GM12874 (cell line): ENCODE measurements at regions not wholly inside any gene's neighbourhood (a gene's known extent, or its start where the extent isn't known, plus 50 kb on each side); places are given as distances from the start of the nearest gene placed in this dataset.

Source experiments
- CTCF ChIP-seq: IDR thresholded peaks from 2 replicates; pipeline ENCODE4 v1.5.1; 2011; ENCODE audit warnings: low read depth, mild to moderate bottlenecking, control low read depth, low read length, moderate library complexity; ENCODE audit not compliant: insufficient read depth

DNA sequence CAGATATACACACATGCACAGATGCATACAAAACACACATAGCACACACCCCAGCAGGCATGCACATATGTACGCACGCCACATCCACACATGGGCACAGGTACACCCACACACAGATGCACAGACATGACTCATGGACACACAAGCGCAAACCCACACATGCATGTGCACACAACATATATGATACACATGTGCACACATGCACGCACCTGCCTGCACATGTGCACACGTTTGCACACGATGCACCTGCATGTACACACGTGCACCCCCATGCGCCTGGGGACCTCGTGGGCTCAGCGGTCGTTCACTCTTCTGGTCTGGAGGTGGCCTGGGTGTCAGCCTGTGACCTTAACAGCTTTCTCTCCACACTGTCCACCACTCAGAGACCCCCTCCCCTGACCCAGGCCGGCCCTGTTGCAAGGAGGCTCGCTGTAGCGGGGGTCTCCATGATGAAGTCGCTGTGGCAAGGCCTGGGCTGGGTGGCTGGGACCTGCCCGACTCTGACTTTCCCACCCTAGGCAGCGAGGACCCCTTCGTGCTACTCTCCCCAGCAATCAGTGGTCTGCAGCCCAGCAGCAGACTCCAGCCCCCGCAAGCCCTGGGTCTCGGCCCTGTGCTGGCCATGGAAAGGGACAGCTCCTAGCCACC is 92.1 kb upstream of the TTC34 start:
- no peak for TF ChIP-seq CTCF

GRCh38 chr1:2894381-2895041 is 93.0 kb upstream of the TTC34 start:
- no peak for TF ChIP-seq CTCF

DNA sequence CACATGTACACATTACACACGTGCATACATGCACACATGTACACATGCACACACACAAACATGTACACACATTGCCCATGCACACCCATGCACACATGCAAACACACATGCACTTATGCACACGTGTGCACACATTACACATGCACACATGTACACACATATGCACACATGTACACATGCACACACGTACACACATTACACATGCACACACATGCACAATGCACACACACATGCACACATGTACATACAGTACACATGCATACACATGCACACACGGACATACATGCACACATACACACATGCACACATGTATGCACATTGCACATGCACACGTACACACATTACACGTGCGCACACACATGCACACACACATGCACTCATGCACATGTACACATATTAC is 95.3 kb upstream of the TTC34 start:
- TF ChIP-seq CTCF, result no peak

DNA sequence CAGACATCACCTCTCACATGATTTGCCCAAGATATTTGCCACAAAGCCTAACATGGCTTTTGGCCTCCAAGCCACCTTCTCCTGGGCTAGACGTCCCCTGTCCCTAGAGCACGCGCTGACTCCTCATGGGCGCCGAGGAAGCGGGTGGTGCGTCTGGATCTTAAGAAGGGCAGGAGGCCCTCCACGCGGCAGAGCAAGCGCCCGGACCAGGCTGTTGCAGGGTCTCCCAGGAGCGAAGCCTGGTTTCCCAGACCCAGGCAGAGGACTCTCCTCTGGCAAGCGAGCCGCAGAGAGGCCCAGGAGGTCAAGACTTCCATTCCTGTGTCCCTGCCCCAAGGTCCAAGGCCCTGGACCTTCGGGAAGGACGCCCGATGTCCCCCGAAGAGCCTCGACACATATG is 101.7 kb upstream of the TTC34 start:
- TF ChIP-seq CTCF, result no peak

GRCh38 chr1:2904191-2904590 is 102.7 kb upstream of the TTC34 start:
- TF ChIP-seq CTCF, result no peak

DNA sequence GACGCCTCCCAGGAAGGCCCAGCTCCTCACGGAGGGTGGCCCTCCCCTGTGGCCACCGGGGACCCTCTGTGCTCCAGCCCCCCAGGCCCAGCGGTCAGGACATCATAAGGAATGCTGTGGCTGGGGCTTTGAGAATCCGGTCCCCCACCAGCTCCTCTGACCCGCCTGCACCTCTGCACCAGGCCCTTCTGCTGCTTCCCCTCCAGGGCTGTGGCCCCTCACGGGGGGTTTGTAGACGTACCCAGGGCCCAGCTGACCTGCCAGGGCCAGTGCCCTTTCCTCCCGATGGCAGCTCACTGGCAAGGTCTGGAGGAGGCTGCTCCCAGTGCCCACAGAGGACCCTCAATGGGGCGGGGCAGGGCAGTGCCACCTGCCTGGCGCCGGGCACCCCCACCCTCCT is 103.9 kb upstream of the TTC34 start:
- TF ChIP-seq CTCF, result no peak

DNA sequence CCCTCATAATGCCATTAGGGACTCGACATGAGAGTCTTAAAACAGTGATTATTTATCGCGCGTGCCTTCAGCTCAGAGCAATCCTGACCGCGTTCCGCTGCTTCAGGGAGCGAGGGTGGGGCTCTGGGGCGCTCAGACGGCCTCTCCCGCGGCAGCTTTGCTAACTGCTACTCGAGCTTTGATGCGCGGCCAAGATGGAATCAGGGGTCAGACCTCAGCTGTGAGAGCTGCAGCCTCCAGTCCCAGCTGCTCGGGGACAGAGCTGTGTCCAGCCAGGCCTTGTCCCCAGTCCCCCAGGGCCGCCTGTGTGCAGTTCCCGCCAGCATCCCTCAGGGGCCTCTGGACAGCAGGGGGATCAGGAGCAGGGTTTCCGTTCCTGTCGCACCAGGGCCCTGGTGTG is 104.6 kb upstream of the TTC34 start:
- TF ChIP-seq CTCF, result no peak
